ENCODE measurements at regions not wholly inside any gene's neighbourhood (a gene's known extent, or its start where the extent isn't known, plus 50 kb on each side); places are given as distances from the start of the nearest gene placed in this dataset.

DNA sequence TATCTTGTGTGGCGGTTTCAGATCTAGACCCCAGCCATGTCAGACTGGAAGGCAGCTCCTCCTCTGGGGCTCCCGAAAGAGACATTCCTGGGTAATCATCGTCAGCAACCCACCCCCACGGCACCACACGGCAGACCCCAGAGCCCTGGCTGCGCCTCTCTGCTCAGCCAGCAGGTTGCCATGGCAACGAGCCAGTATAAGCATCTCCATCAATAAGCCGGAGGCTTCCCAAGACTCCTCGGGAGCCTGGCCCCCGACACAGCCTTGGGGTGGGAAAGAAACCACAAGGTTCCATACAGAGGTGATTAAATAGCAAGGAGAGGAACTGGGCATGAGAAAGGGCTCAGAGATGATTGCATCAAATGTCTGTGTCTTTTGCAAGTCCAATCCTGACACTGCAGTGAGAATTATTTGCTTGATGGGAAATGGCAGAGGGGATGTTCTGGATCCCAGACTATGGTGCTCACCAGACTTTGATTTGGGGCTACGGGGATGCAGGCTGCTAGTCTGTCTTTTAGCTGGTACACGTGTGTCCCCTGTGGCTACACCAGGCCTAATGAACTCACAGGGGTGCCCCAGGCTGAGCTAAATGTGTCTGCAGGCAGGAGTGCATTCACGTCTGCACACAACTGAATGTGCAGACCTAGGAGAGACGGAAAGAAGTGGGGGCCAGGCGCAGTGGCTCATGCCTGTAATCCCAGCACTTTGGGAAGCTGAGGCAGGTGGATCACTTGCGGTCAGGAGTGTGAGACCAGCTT is 320.5 kb upstream of the TNRC6C start:
- H3K4me2 ChIP-seq: no peak overlapping the region
- no peaks in the 10 kb centered on the region for H4K20me1 ChIP-seq (ENCODE audit: insufficient read depth)
- no peaks in the 10 kb centered on the region for H3K9me3 ChIP-seq (ENCODE audit: insufficient read depth, low read depth)
- no peak for TF ChIP-seq EZH2 (IDR thresholded peaks at IDR 0.05; ENCODE audit: low read depth)
- TF ChIP-seq, protein P1, sequence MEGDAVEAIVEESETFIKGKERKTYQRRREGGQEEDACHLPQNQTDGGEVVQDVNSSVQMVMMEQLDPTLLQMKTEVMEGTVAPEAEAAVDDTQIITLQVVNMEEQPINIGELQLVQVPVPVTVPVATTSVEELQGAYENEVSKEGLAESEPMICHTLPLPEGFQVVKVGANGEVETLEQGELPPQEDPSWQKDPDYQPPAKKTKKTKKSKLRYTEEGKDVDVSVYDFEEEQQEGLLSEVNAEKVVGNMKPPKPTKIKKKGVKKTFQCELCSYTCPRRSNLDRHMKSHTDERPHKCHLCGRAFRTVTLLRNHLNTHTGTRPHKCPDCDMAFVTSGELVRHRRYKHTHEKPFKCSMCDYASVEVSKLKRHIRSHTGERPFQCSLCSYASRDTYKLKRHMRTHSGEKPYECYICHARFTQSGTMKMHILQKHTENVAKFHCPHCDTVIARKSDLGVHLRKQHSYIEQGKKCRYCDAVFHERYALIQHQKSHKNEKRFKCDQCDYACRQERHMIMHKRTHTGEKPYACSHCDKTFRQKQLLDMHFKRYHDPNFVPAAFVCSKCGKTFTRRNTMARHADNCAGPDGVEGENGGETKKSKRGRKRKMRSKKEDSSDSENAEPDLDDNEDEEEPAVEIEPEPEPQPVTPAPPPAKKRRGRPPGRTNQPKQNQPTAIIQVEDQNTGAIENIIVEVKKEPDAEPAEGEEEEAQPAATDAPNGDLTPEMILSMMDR (conservative IDR thresholded peaks at IDR 0.05): no peak
- ChIA-PET CTCF (no interaction called here), POLR2A (ENCODE audit: unreplicated experiment) (no interaction called here)
- peaks cover 71% of the 10 kb centered on the region for H3K27me3 ChIP-seq (ENCODE audit: insufficient read depth, low read depth)
- H3K4me3 ChIP-seq: no peak overlapping the region
- no peak for DNase-seq
- H3K79me2 ChIP-seq (ENCODE audit: low read depth): no peaks in the 10 kb centered on the region
- intact Hi-C loops (cut with micrococcal nuclease; ENCODE audit: unreplicated experiment): no loop called here
- no peak overlapping the region for H2AFZ ChIP-seq
- BruUV-seq (replicated peaks): no TSS peak
- no peak overlapping the region for H3K27ac ChIP-seq
- no peaks in the 10 kb centered on the region for H3K9me2 ChIP-seq (ENCODE audit: insufficient read depth)
- no peaks in the 10 kb centered on the region for H3K36me3 ChIP-seq (ENCODE audit: low read depth)
- H3K4me1 ChIP-seq (replicated peaks; ENCODE audit: insufficient read depth): no peaks in the 10 kb centered on the region
- H3F3A ChIP-seq (ENCODE audit: insufficient read depth, low read depth): no peaks in the 10 kb centered on the region

DNA sequence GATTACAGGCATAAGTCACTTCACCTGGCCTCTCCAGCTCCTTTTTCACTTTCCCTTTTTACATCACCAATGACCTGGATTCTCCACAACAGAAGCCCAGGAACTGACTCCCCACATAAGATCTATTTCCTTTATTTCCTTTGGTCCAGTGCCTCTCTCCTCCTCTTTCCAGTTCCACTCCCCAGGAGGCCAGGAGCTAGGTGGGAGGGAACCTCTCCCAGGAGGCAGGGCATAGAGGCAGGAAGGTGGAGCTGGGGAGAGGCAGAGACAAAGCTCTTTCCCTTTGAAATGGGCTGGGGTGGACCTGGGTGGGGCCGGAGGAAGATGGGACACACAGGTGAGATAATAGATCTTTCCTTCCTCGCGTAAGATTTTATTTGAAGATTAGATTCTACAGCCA is 318.3 kb upstream of the TNRC6C start:
- ChIA-PET POLR2A (ENCODE audit: unreplicated experiment) (no interaction called here), CTCF (no interaction called here)
- BruUV-seq (replicated peaks): no TSS peak
- H3K9me2 ChIP-seq (ENCODE audit: insufficient read depth): no peaks in the 10 kb centered on the region
- no peaks in the 10 kb centered on the region for H3K9me3 ChIP-seq (ENCODE audit: insufficient read depth, low read depth)
- H3K27me3 ChIP-seq (ENCODE audit: insufficient read depth, low read depth): peaks cover 83% of the 10 kb centered on the region
- no peak overlapping the region for H3K4me3 ChIP-seq
- H3K27ac ChIP-seq: no peak overlapping the region
- H3K4me1 ChIP-seq (replicated peaks; ENCODE audit: insufficient read depth): no peaks in the 10 kb centered on the region
- no peak for TF ChIP-seq EZH2 (IDR thresholded peaks at IDR 0.05; ENCODE audit: low read depth)
- TF ChIP-seq, protein P1 (conservative IDR thresholded peaks at IDR 0.05): no peak
- H3K36me3 ChIP-seq (ENCODE audit: low read depth): no peaks in the 10 kb centered on the region
- H3K4me2 ChIP-seq: no peak overlapping the region
- H4K20me1 ChIP-seq (ENCODE audit: insufficient read depth): no peaks in the 10 kb centered on the region
- intact Hi-C loops (cut with micrococcal nuclease; ENCODE audit: unreplicated experiment): no loop called here
- no peak overlapping the region for H2AFZ ChIP-seq
- no peak for DNase-seq
- H3F3A ChIP-seq (ENCODE audit: insufficient read depth, low read depth): no peaks in the 10 kb centered on the region
- H3K79me2 ChIP-seq (ENCODE audit: low read depth): no peaks in the 10 kb centered on the region

DNA sequence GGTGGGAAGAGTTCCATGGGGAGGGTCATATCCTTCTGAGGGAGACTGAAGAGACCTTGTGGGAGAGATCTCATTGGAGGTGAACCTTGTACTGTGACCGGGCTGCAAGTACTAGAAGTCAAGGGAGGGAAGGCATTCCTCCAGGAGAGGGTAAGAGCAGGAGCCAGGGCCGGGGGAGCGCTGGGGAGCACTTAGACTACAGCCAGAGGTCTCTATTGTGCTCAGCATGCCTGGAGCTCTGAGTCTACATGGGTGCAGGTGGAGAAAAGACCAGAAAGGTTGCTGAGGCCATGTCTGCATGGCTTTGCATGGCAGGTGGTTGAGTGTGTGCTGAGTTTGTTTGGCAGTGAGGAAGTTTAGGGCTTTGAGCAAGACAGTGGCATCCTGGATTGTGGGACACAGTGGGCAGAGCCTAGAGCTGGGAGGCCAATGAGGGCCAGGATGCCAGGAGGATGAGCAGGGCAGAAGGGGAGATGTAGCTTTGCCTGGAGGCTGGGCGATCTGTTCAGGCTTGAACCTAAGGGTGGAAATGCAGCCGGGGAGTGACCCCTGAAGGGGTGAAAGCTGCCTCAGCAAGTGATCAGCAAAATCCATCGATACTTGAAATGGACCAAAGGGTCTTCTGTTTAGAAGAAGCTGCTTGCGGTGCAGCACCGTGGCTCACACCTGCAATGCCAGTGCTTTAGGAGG is 317.4 kb upstream of the TNRC6C start:
- Histone ChIP-seq H3K4me3 (no peak overlapping the region), H4K20me1 (ENCODE audit: insufficient read depth) (no peaks in the 10 kb centered on the region), H3K27ac (no peak overlapping the region), H3F3A (ENCODE audit: insufficient read depth, low read depth) (no peaks in the 10 kb centered on the region), H3K79me2 (ENCODE audit: low read depth) (no peaks in the 10 kb centered on the region), H3K9me2 (ENCODE audit: insufficient read depth) (no peaks in the 10 kb centered on the region), H2AFZ (no peak overlapping the region), H3K27me3 (ENCODE audit: insufficient read depth, low read depth) (peaks cover 87% of the 10 kb centered on the region), H3K4me1 (replicated peaks; ENCODE audit: insufficient read depth) (no peaks in the 10 kb centered on the region), H3K4me2 (no peak overlapping the region), H3K36me3 (ENCODE audit: low read depth) (no peaks in the 10 kb centered on the region), H3K9me3 (ENCODE audit: insufficient read depth, low read depth) (no peaks in the 10 kb centered on the region)
- intact Hi-C loops (cut with micrococcal nuclease; ENCODE audit: unreplicated experiment): no loop called here
- TF ChIP-seq, protein P1 (conservative IDR thresholded peaks at IDR 0.05): no peak
- TF ChIP-seq EZH2 (IDR thresholded peaks at IDR 0.05; ENCODE audit: low read depth): no peak
- POLR2A ChIA-PET (ENCODE audit: unreplicated experiment): no interaction called here
- DNase-seq: no peak
- CTCF ChIA-PET: no interaction called here
- no TSS peak for BruUV-seq (replicated peaks)
